ENCODE measurements at regions not wholly inside any gene's neighbourhood (a gene's known extent, or its start where the extent isn't known, plus 50 kb on each side); places are given as distances from the start of the nearest gene placed in this dataset.

- no peaks in the 10 kb centered on the region for H3K4me1 ChIP-seq (ENCODE audit: control insufficient read depth in 5 of 5, insufficient read depth in 5 of 5, low read length in 5 of 5)
- no peak overlapping the region for H3K27ac ChIP-seq (ENCODE audit: low read depth, low read length)
- H3K4me3 ChIP-seq (ENCODE audit: low read depth in 1 of 5, low read length in 5 of 5) = no peak overlapping the region
Measured at GRCh38 chr5:159758189-159758588, 158.1 kb upstream of the ADRA1B start.

GRCh38 chr5:159759791-159760290 is 156.4 kb upstream of the ADRA1B start:
- Histone ChIP-seq H3K4me1 (ENCODE audit: control insufficient read depth in 5 of 5, insufficient read depth in 5 of 5, low read length in 5 of 5) (peaks cover 0 to 7% (median 0%) of the 10 kb centered on the region in 5 donors), H3K27ac (ENCODE audit: low read depth, low read length) (no peak overlapping the region), H3K4me3 (ENCODE audit: low read depth in 1 of 5, low read length in 5 of 5) (no peak overlapping the region), H3K9me3 (ENCODE audit: control insufficient read depth in 5 of 5, low read length in 5 of 5) (no peaks in the 10 kb centered on the region), H3K36me3 (ENCODE audit: control insufficient read depth in 5 of 5, insufficient read depth in 5 of 5, low read length in 5 of 5) (no peaks in the 10 kb centered on the region), H3K9ac (ENCODE audit: low read length in 5 of 5) (no peak overlapping the region), H3K27me3 (ENCODE audit: control insufficient read depth in 5 of 5, insufficient read depth in 4 of 5, low read length in 5 of 5) (no peaks in the 10 kb centered on the region)

More at GRCh38 chr5:159758189-159758588, 158.1 kb upstream of the ADRA1B start:
- H3K36me3 ChIP-seq (ENCODE audit: control insufficient read depth in 5 of 5, insufficient read depth in 5 of 5, low read length in 5 of 5) = no peaks in the 10 kb centered on the region
- H3K9me3 ChIP-seq (ENCODE audit: control insufficient read depth in 5 of 5, low read length in 5 of 5) = no peaks in the 10 kb centered on the region
- H3K27me3 ChIP-seq (ENCODE audit: control insufficient read depth in 5 of 5, insufficient read depth in 4 of 5, low read length in 5 of 5) = no peaks in the 10 kb centered on the region
- no peak overlapping the region for H3K9ac ChIP-seq (ENCODE audit: low read length in 5 of 5)

GRCh38 chr5:159762921-159763320 is 153.4 kb upstream of the ADRA1B start:
- H3K27me3 ChIP-seq (ENCODE audit: control insufficient read depth in 5 of 5, insufficient read depth in 4 of 5, low read length in 5 of 5) = no peaks in the 10 kb centered on the region
- H3K27ac ChIP-seq (ENCODE audit: low read depth, low read length) = no peak overlapping the region
- H3K9me3 ChIP-seq (ENCODE audit: control insufficient read depth in 5 of 5, low read length in 5 of 5) = no peaks in the 10 kb centered on the region
- H3K4me3 ChIP-seq (ENCODE audit: low read depth in 1 of 5, low read length in 5 of 5) = no peak overlapping the region
- peaks cover 0 to 7% (median 0%) of the 10 kb centered on the region in 5 donors for H3K4me1 ChIP-seq (ENCODE audit: control insufficient read depth in 5 of 5, insufficient read depth in 5 of 5, low read length in 5 of 5)
- no peak overlapping the region for H3K9ac ChIP-seq (ENCODE audit: low read length in 5 of 5)
- H3K36me3 ChIP-seq (ENCODE audit: control insufficient read depth in 5 of 5, insufficient read depth in 5 of 5, low read length in 5 of 5) = no peaks in the 10 kb centered on the region

GRCh38 chr5:159763562-159763961 is 152.7 kb upstream of the ADRA1B start:
- Histone ChIP-seq H3K4me3 (ENCODE audit: low read depth in 1 of 5, low read length in 5 of 5) (no peak overlapping the region), H3K9me3 (ENCODE audit: control insufficient read depth in 5 of 5, low read length in 5 of 5) (no peaks in the 10 kb centered on the region), H3K36me3 (ENCODE audit: control insufficient read depth in 5 of 5, insufficient read depth in 5 of 5, low read length in 5 of 5) (no peaks in the 10 kb centered on the region), H3K9ac (ENCODE audit: low read length in 5 of 5) (no peak overlapping the region), H3K27ac (ENCODE audit: low read depth, low read length) (no peak overlapping the region), H3K27me3 (ENCODE audit: control insufficient read depth in 5 of 5, insufficient read depth in 4 of 5, low read length in 5 of 5) (no peaks in the 10 kb centered on the region), H3K4me1 (ENCODE audit: control insufficient read depth in 5 of 5, insufficient read depth in 5 of 5, low read length in 5 of 5) (peaks cover 0 to 7% (median 0%) of the 10 kb centered on the region in 5 donors)

- no peak overlapping the region for H3K4me3 ChIP-seq (ENCODE audit: low read depth in 1 of 5, low read length in 5 of 5)
- H3K4me1 ChIP-seq (ENCODE audit: control insufficient read depth in 5 of 5, insufficient read depth in 5 of 5, low read length in 5 of 5) = peaks cover 0 to 7% (median 0%) of the 10 kb centered on the region in 5 donors
- H3K36me3 ChIP-seq (ENCODE audit: control insufficient read depth in 5 of 5, insufficient read depth in 5 of 5, low read length in 5 of 5) = no peaks in the 10 kb centered on the region
- no peaks in the 10 kb centered on the region for H3K9me3 ChIP-seq (ENCODE audit: control insufficient read depth in 5 of 5, low read length in 5 of 5)
- no peaks in the 10 kb centered on the region for H3K27me3 ChIP-seq (ENCODE audit: control insufficient read depth in 5 of 5, insufficient read depth in 4 of 5, low read length in 5 of 5)
- no peak overlapping the region for H3K9ac ChIP-seq (ENCODE audit: low read length in 5 of 5)
- no peak overlapping the region for H3K27ac ChIP-seq (ENCODE audit: low read depth, low read length)
Measured at GRCh38 chr5:159764283-159765134, 151.8 kb upstream of the ADRA1B start.

GRCh38 chr5:159765135-159765433 is 151.2 kb upstream of the ADRA1B start:
- no peak overlapping the region for H3K27ac ChIP-seq (ENCODE audit: low read depth, low read length)

GRCh38 chr5:159765760-159766517 is 150.3 kb upstream of the ADRA1B start:
- no peaks in the 10 kb centered on the region for H3K36me3 ChIP-seq (ENCODE audit: control insufficient read depth in 5 of 5, insufficient read depth in 5 of 5, low read length in 5 of 5)
- no peak overlapping the region for H3K4me3 ChIP-seq (ENCODE audit: low read depth in 1 of 5, low read length in 5 of 5)
- H3K27me3 ChIP-seq (ENCODE audit: control insufficient read depth in 5 of 5, insufficient read depth in 4 of 5, low read length in 5 of 5) = no peaks in the 10 kb centered on the region

More at GRCh38 chr5:159765135-159765433, 151.2 kb upstream of the ADRA1B start:
- Histone ChIP-seq H3K27me3 (ENCODE audit: control insufficient read depth in 5 of 5, insufficient read depth in 4 of 5, low read length in 5 of 5) (no peaks in the 10 kb centered on the region), H3K36me3 (ENCODE audit: control insufficient read depth in 5 of 5, insufficient read depth in 5 of 5, low read length in 5 of 5) (no peaks in the 10 kb centered on the region), H3K4me1 (ENCODE audit: control insufficient read depth in 5 of 5, insufficient read depth in 5 of 5, low read length in 5 of 5) (peaks cover 0 to 7% (median 0%) of the 10 kb centered on the region in 5 donors), H3K9me3 (ENCODE audit: control insufficient read depth in 5 of 5, low read length in 5 of 5) (no peaks in the 10 kb centered on the region), H3K9ac (ENCODE audit: low read length in 5 of 5) (no peak overlapping the region), H3K4me3 (ENCODE audit: low read depth in 1 of 5, low read length in 5 of 5) (no peak overlapping the region)

GRCh38 chr5:159768243-159768642 is 148.0 kb upstream of the ADRA1B start:
- Histone ChIP-seq H3K27me3 (ENCODE audit: control insufficient read depth in 5 of 5, insufficient read depth in 4 of 5, low read length in 5 of 5) (no peaks in the 10 kb centered on the region), H3K36me3 (ENCODE audit: control insufficient read depth in 5 of 5, insufficient read depth in 5 of 5, low read length in 5 of 5) (no peaks in the 10 kb centered on the region), H3K9me3 (ENCODE audit: control insufficient read depth in 5 of 5, low read length in 5 of 5) (no peaks in the 10 kb centered on the region), H3K27ac (ENCODE audit: low read depth, low read length) (no peak overlapping the region), H3K4me3 (ENCODE audit: low read depth in 1 of 5, low read length in 5 of 5) (no peak overlapping the region), H3K4me1 (ENCODE audit: control insufficient read depth in 5 of 5, insufficient read depth in 5 of 5, low read length in 5 of 5) (peaks cover 0 to 12% (median 5%) of the 10 kb centered on the region in 5 donors), H3K9ac (ENCODE audit: low read length in 5 of 5) (no peak overlapping the region)

More at GRCh38 chr5:159765760-159766517, 150.3 kb upstream of the ADRA1B start:
- H3K9me3 ChIP-seq (ENCODE audit: control insufficient read depth in 5 of 5, low read length in 5 of 5) = no peaks in the 10 kb centered on the region
- peaks cover 0 to 7% (median 0%) of the 10 kb centered on the region in 5 donors for H3K4me1 ChIP-seq (ENCODE audit: control insufficient read depth in 5 of 5, insufficient read depth in 5 of 5, low read length in 5 of 5)
- no peak overlapping the region for H3K27ac ChIP-seq (ENCODE audit: low read depth, low read length)
- H3K9ac ChIP-seq (ENCODE audit: low read length in 5 of 5) = no peak overlapping the region

- Histone ChIP-seq H3K9me3 (ENCODE audit: control insufficient read depth in 5 of 5, low read length in 5 of 5) (no peaks in the 10 kb centered on the region), H3K9ac (ENCODE audit: low read length in 5 of 5) (no peak overlapping the region), H3K4me3 (ENCODE audit: low read depth in 1 of 5, low read length in 5 of 5) (peak overlapping the region in 4 of 5 donors; percentile 19 to 64 (median 50)), H3K27ac (ENCODE audit: low read depth, low read length) (no peak overlapping the region), H3K27me3 (ENCODE audit: control insufficient read depth in 5 of 5, insufficient read depth in 4 of 5, low read length in 5 of 5) (peaks cover 0 to 3% (median 0%) of the 10 kb centered on the region in 5 donors), H3K4me1 (ENCODE audit: control insufficient read depth in 5 of 5, insufficient read depth in 5 of 5, low read length in 5 of 5) (peaks cover 0 to 12% (median 9%) of the 10 kb centered on the region in 5 donors), H3K36me3 (ENCODE audit: control insufficient read depth in 5 of 5, insufficient read depth in 5 of 5, low read length in 5 of 5) (no peaks in the 10 kb centered on the region)
Measured at GRCh38 chr5:159772698-159773061, 143.6 kb upstream of the ADRA1B start.

Data from subcutaneous abdominal adipose tissue (tissue), 5 donors.